Right atrium auricular region (tissue), 2 donors: ENCODE measurements at regions not wholly inside any gene's neighbourhood (a gene's known extent, or its start where the extent isn't known, plus 50 kb on each side); places are given as distances from the start of the nearest gene placed in this dataset.
A peak's percentile ranks its signal among the peaks of the same experiment; 100 is the strongest.

Experiments
- DNase-seq: peaks from one replicate; pipeline ENCODE4 v3.0.0-alpha.2; 2019; ENCODE audit warnings: low spot score
- H3K27ac ChIP-seq, 2 donors: fragments of 200-600 bp; sonication (generic); 1 replicate in 1 of 2; 2 replicates in 1 of 2; pipeline ENCODE4 v1.5.1; 2016 to 2019
- H3K27me3 ChIP-seq, 2 donors: fragments of 200-600 bp; sonication (generic); one replicate each; pipeline versions ENCODE4 v1.5.1 to v1.6.0; 2017 to 2019
- H3K36me3 ChIP-seq: fragments of 200-600 bp; sonication (generic); one replicate; pipeline ENCODE4 v1.5.1; 2016
- H3K4me1 ChIP-seq, 2 donors: fragments of 200-600 bp; sonication (generic); one replicate each; pipeline versions ENCODE4 v1.5.1 to v1.6.0; 2017 to 2019
- H3K4me3 ChIP-seq, 2 donors: fragments of 200-600 bp; sonication (generic); 1 replicate in 1 of 2; 2 replicates in 1 of 2; pipeline ENCODE4 v1.5.1; 2017 to 2019; ENCODE audit warnings: mild to moderate bottlenecking in 1 of 2, moderate library complexity in 1 of 2
- H3K9me3 ChIP-seq, 2 donors: fragments of 200-600 bp; sonication (generic); one replicate each; pipeline ENCODE4 v1.5.1; 2019
- CTCF ChIP-seq, 2 donors: fragments of 200-600 bp; sonication (generic); IDR thresholded peaks; one replicate each; pipeline ENCODE4 v1.5.1; 2019; ENCODE audit warnings: antibody characterized with exemption in 2 of 2

GRCh38 chr6:170471491-170471890 lies 81.6 kb downstream of the PSMB1 start:
- H3K9me3 ChIP-seq = no peaks in the 10 kb centered on the region
- no peaks in the 10 kb centered on the region for H3K4me1 ChIP-seq
- DNase-seq = no peak
- no peaks in the 10 kb centered on the region for H3K27me3 ChIP-seq
- no peak overlapping the region for H3K4me3 ChIP-seq
- no peak for TF ChIP-seq CTCF (IDR thresholded peaks at IDR 0.05)
- H3K27ac ChIP-seq = no peak overlapping the region
- H3K36me3 ChIP-seq = no peaks in the 10 kb centered on the region

GRCh38 chr6:170470734-170471133 lies 82.4 kb downstream of the PSMB1 start:
- H3K27ac ChIP-seq = no peak overlapping the region
- H3K4me3 ChIP-seq = no peak overlapping the region
- H3K36me3 ChIP-seq = no peaks in the 10 kb centered on the region
- no peaks in the 10 kb centered on the region for H3K27me3 ChIP-seq
- DNase-seq = no peak
- no peaks in the 10 kb centered on the region for H3K4me1 ChIP-seq
- no peak for TF ChIP-seq CTCF (IDR thresholded peaks at IDR 0.05)
- no peaks in the 10 kb centered on the region for H3K9me3 ChIP-seq

GRCh38 chr6:170464524-170464979 lies 88.6 kb downstream of the PSMB1 start:
- H3K36me3 ChIP-seq = no peaks in the 10 kb centered on the region
- no peak overlapping the region for H3K27ac ChIP-seq
- no peak for DNase-seq
- H3K4me3 ChIP-seq = no peak overlapping the region
- no peaks in the 10 kb centered on the region for H3K9me3 ChIP-seq
- TF ChIP-seq CTCF (IDR thresholded peaks at IDR 0.05) = no peak
- H3K4me1 ChIP-seq = peaks cover 0 to 5% of the 10 kb centered on the region in 2 donors
- no peaks in the 10 kb centered on the region for H3K27me3 ChIP-seq

GRCh38 chr6:170464080-170464479 lies 89.0 kb downstream of the PSMB1 start:
- no peaks in the 10 kb centered on the region for H3K9me3 ChIP-seq
- no peak for TF ChIP-seq CTCF (IDR thresholded peaks at IDR 0.05)
- H3K36me3 ChIP-seq = no peaks in the 10 kb centered on the region
- no peak overlapping the region for H3K4me3 ChIP-seq
- H3K27me3 ChIP-seq = no peaks in the 10 kb centered on the region
- DNase-seq = no peak
- no peak overlapping the region for H3K27ac ChIP-seq
- peaks cover 0 to 6% of the 10 kb centered on the region in 2 donors for H3K4me1 ChIP-seq

GRCh38 chr6:170463101-170463721 lies 89.9 kb downstream of the PSMB1 start:
- Histone ChIP-seq H3K4me1 (peaks cover 0 to 6% of the 10 kb centered on the region in 2 donors), H3K36me3 (no peaks in the 10 kb centered on the region), H3K4me3 (no peak overlapping the region), H3K27me3 (no peaks in the 10 kb centered on the region), H3K9me3 (no peaks in the 10 kb centered on the region), H3K27ac (peak overlapping the region in 1 of 2 donors; percentile 48)
- DNase-seq = no peak
- TF ChIP-seq CTCF (IDR thresholded peaks at IDR 0.05) = no peak
